ENCODE measurements at regions not wholly inside any gene's neighbourhood (a gene's known extent, or its start where the extent isn't known, plus 50 kb on each side); places are given as distances from the start of the nearest gene placed in this dataset.

GRCh38 chr5:125476901-125477585, 730.6 kb upstream of the ZNF608 start:
- H3K4me3 ChIP-seq (ENCODE audit: low read depth, low read length): no peak overlapping the region
- TF ChIP-seq CTCF (IDR thresholded peaks at IDR 0.05; ENCODE audit: low read depth, low read length, missing control alignments): no peak
- in situ Hi-C loops (cut with HindIII; ENCODE audit: low sequenced_read_pairs): no loop called here
- DNase-seq (ENCODE audit: low read depth): no peak

DNA sequence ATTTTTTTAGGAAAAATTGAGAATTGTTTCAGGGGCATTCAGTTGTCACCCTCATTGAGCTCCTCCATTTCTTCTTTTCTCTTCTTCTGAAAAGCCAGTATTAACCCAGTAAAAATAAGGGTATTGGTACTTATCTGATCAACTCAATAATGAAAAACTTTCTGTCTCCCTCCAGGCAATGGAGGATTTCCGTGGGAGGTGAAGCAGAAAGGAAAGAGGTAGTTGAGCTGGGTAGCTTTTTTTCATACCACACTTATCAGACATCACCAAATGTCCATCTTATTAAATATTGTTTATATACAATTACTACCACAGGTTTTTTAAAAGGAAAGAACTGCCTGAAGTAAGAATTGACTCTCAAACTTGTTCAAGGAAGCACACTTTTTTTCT, 731.1 kb upstream of the ZNF608 start:
- H3K4me3 ChIP-seq (ENCODE audit: low read depth, low read length): no peak overlapping the region
- DNase-seq (ENCODE audit: low read depth): no peak
- in situ Hi-C loops (cut with HindIII; ENCODE audit: low sequenced_read_pairs): no loop called here
- no peak for TF ChIP-seq CTCF (IDR thresholded peaks at IDR 0.05; ENCODE audit: low read depth, low read length, missing control alignments)

- TF ChIP-seq CTCF (IDR thresholded peaks at IDR 0.05; ENCODE audit: low read depth, low read length, missing control alignments): no peak
- H3K4me3 ChIP-seq (ENCODE audit: low read depth, low read length): no peak overlapping the region
- no peak for DNase-seq (ENCODE audit: low read depth)
- in situ Hi-C loops (cut with HindIII; ENCODE audit: low sequenced_read_pairs): no loop called here
These were observed 732.2 kb upstream of the ZNF608 start for GRCh38 chr5:125478599-125478998.

DNA sequence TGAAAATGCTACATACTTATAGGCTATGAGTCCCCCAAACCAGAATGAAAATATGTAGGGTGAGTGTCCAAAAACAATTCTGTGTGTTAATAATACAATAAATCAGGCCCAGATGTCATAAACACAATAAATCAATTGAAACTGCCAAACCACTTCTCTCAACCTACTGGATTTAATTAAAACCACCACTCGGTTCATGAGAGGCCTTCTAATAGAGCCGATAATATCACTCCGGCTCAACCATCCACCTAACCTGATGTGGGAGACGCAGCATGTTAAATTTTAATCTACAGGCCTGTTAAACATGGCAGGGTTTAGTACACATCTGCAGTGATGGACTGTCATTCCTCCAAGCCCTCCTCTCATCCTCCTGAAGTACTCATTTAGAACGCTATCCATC, 734.5 kb upstream of the ZNF608 start:
- no peak for DNase-seq (ENCODE audit: low read depth)
- no peak for TF ChIP-seq CTCF (IDR thresholded peaks at IDR 0.05; ENCODE audit: low read depth, low read length, missing control alignments)
- in situ Hi-C loops (cut with HindIII; ENCODE audit: low sequenced_read_pairs): no loop called here
- H3K4me3 ChIP-seq (ENCODE audit: low read depth, low read length): no peak overlapping the region

- H3K4me3 ChIP-seq (ENCODE audit: low read depth, low read length): no peak overlapping the region
- no peak for DNase-seq (ENCODE audit: low read depth)
- in situ Hi-C loops (cut with HindIII; ENCODE audit: low sequenced_read_pairs): no loop called here
- TF ChIP-seq CTCF (IDR thresholded peaks at IDR 0.05; ENCODE audit: low read depth, low read length, missing control alignments): no peak
These were observed 735.3 kb upstream of the ZNF608 start for GRCh38 chr5:125481506-125482465.

DNA sequence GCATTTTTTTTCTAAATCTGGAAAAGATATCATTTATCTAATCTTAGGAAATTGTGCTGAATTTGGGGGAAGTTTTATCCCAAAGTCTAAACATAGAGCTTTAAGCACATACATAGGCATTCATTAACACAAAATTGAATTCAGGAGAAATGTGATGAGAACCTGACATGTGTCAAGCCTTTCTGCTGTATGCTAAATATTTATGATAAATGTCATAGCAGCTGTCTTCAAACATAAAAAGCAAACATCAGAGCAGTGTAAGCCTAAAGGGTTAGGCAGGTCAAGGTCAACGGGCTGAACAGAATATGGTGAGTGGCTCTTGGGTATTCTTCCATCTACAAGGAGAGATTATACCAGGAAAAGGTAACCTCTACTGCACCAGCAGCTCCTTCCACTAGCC, 737.2 kb upstream of the ZNF608 start:
- no peak for TF ChIP-seq CTCF (IDR thresholded peaks at IDR 0.05; ENCODE audit: low read depth, low read length, missing control alignments)

More for the DNA sequence above, 737.2 kb upstream of the ZNF608 start:
- in situ Hi-C loops (cut with HindIII; ENCODE audit: low sequenced_read_pairs): no loop called here
- DNase-seq (ENCODE audit: low read depth): no peak
- no peak overlapping the region for H3K4me3 ChIP-seq (ENCODE audit: low read depth, low read length)
